Gastrocnemius medialis (tissue), 4 donors: ENCODE measurements at regions not wholly inside any gene's neighbourhood (a gene's known extent, or its start where the extent isn't known, plus 50 kb on each side); places are given as distances from the start of the nearest gene placed in this dataset.

Experiments
- ATAC-seq, 2 donors: fragments of 150-250 bp; one replicate each; pipeline ENCODE4 v1.9.1; 2016
- DNase-seq, 2 donors: peaks; one replicate each; pipeline ENCODE4 v3.0.0-alpha.2; 2019
- H3K27ac ChIP-seq, 4 donors: fragments of 200-600 bp; sonication (generic); 1 replicate in 1 of 4; 2 replicates in 3 of 4; pipeline ENCODE4 v1.5.1; 2016 to 2018; ENCODE audit warnings: mild to moderate bottlenecking in 2 of 4, moderate library complexity in 1 of 4
- H3K27me3 ChIP-seq, 3 donors: fragments of 200-600 bp; sonication (generic) in 2 of 3; 1 replicate in 1 of 3; 2 replicates in 2 of 3; pipeline versions ENCODE4 v1.5.1 to v1.6.0; 2016 to 2019; ENCODE audit warnings: mild to moderate bottlenecking in 1 of 3, moderate library complexity in 1 of 3
- H3K36me3 ChIP-seq, 2 donors: fragments of 200-600 bp; sonication (generic) in 1 of 2; one replicate each; pipeline ENCODE4 v1.5.1; 2017 to 2018
- H3K4me1 ChIP-seq, 2 donors: fragments of 200-600 bp; sonication (generic) in 1 of 2; one replicate each; pipeline ENCODE4 v1.5.1; 2016 to 2017; ENCODE audit warnings: mild to moderate bottlenecking in 2 of 2
- H3K4me3 ChIP-seq, 4 donors: fragments of 200-600 bp; sonication (generic) in 3 of 4; 1 replicate in 1 of 4; 2 replicates in 3 of 4; pipeline ENCODE4 v1.5.1; 2016 to 2019; ENCODE audit warnings: mild to moderate bottlenecking in 2 of 4
- H3K9me3 ChIP-seq, 3 donors: fragments of 200-600 bp; sonication (generic) in 2 of 3; 1 replicate in 1 of 3; 2 replicates in 2 of 3; pipeline ENCODE4 v1.5.1; 2016 to 2019
- POLR2A ChIP-seq, 2 donors: fragments of 450-650 bp; IDR thresholded peaks; one replicate each; pipeline ENCODE4 v1.6.1; 2017; ENCODE audit warnings: antibody characterized with exemption in 2 of 2, mild to moderate bottlenecking in 2 of 2, moderate library complexity in 2 of 2
- in situ Hi-C, 4 donors: fragments of 200-750 bp; cut with MboI; loops; one replicate each; pipeline versions ENCODE4 v1.15.0 to v1.8.0; 2017; ENCODE audit warnings: low sequenced_read_pairs in 4 of 4
- intact Hi-C: fragments of 100-400 bp; cut with DNase I; formaldehyde crosslinking; loops from one replicate; pipeline ENCODE4 v1.15.1; 2023; ENCODE audit warnings: low total_unique reads
- TF ChIP-seq, protein P1 (sequence below), 5 experiments: fragments of 450-650 bp in 3 of 5; fragments of 200-600 bp in 2 of 5; sonication (generic) in 2 of 5; IDR thresholded peaks in 4 of 5; conservative IDR thresholded peaks in 1 of 5; 1 replicate in 4 of 5; 2 replicates in 1 of 5; pipeline ENCODE4 v1.5.1; 2016 to 2019; ENCODE audit warnings: antibody characterized with exemption in 5 of 5, mild to moderate bottlenecking in 3 of 5, moderate library complexity in 3 of 5

DNA sequence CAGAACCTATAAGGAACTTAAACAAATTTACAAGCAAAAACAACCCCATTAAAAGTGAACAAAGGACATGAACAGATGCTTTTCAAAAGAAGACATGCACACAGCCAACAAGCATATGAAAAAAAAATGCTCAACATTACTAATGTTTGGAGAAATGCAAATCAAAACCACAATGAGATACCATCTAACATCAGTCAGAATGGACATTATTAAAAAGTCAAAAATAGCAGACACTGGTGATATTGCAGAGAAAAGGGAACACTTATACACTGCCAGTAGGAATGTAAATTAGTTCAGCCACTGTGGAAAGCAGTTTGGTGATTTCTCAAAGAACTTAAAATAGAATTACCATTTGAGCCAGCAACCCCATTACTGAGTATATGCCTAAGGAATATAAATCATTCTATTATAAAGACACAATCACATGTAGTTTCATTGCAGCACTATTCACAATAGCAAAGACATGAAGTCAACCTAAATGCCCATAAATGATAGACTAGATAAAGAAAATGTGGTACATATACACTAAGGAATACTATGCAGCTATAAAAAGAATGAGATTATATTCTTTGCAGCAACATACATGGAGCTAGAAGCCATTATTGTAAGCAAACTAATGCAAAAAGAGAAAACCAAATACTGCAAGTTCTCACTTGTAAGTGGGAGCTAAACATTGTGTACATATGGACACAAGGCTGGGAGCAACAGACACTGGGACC is 1509.4 kb downstream of the TECRL start:
- Histone ChIP-seq H3K36me3 (no peaks in the 10 kb centered on the region), H3K27me3 (no peaks in the 10 kb centered on the region), H3K27ac (no peak overlapping the region), H3K4me3 (no peak overlapping the region), H3K9me3 (no peaks in the 10 kb centered on the region), H3K4me1 (no peaks in the 10 kb centered on the region)
- DNase-seq, result no peak
- TF ChIP-seq POLR2A (IDR thresholded peaks at IDR 0.05), result no peak
- TF ChIP-seq, protein P1, sequence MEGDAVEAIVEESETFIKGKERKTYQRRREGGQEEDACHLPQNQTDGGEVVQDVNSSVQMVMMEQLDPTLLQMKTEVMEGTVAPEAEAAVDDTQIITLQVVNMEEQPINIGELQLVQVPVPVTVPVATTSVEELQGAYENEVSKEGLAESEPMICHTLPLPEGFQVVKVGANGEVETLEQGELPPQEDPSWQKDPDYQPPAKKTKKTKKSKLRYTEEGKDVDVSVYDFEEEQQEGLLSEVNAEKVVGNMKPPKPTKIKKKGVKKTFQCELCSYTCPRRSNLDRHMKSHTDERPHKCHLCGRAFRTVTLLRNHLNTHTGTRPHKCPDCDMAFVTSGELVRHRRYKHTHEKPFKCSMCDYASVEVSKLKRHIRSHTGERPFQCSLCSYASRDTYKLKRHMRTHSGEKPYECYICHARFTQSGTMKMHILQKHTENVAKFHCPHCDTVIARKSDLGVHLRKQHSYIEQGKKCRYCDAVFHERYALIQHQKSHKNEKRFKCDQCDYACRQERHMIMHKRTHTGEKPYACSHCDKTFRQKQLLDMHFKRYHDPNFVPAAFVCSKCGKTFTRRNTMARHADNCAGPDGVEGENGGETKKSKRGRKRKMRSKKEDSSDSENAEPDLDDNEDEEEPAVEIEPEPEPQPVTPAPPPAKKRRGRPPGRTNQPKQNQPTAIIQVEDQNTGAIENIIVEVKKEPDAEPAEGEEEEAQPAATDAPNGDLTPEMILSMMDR (IDR thresholded peaks at IDR 0.05 in 4 of 5, conservative IDR thresholded peaks at IDR 0.05 in 1 of 5), result no peak
- in situ Hi-C loops, result no loop called here
- ATAC-seq, result no peak
- intact Hi-C loops, result no loop called here

DNA sequence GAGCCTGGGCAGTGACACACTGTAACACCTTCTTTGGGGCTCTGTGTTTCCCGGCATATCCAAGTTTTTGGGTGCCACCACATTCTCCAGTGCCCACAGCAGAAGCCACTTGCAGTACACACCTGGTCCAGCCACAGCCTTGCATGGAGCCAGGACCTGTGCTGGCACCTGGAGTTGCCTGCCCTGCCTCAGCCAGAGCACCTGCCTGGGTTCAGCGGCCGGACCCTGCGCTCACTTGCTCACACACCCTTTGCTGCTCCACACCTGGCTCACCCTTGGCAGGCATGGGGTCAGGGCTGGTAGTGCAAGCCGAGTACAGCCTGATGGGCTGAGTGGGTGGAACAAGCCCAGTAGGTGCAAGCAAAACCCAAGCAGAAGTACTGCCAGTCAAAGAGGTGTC is 1511.1 kb downstream of the TECRL start:
- H3K9me3 ChIP-seq, result no peaks in the 10 kb centered on the region
- H3K4me1 ChIP-seq, result no peaks in the 10 kb centered on the region
- H3K36me3 ChIP-seq, result no peaks in the 10 kb centered on the region
- in situ Hi-C loops, result no loop called here
- no peaks in the 10 kb centered on the region for H3K27me3 ChIP-seq
- ATAC-seq (no peak), DNase-seq (no peak)
- intact Hi-C loops, result no loop called here
- no peak for TF ChIP-seq POLR2A (IDR thresholded peaks at IDR 0.05)
- TF ChIP-seq, protein P1 (IDR thresholded peaks at IDR 0.05 in 4 of 5, conservative IDR thresholded peaks at IDR 0.05 in 1 of 5), result no peak
- H3K4me3 ChIP-seq, result no peak overlapping the region
- H3K27ac ChIP-seq, result no peak overlapping the region

DNA sequence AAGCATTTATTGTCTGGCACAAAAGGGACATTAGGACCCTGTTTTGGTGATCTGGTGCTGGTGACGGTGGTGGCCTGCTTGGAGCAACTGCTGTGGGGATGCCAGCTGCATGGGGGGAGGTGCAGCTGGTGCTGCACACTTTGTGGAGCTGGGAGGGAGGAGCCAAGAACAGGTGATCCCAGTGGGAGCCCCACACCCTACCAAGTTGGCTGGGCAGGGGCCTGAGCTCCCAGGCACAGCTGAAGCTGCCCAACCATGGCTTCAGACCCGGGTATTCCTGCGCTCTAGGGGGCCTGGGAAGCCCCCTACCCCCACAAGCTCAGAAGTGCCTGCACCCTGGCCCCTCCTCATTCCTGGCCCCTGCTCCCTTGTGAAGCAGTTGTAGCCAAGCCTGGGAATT is 1512.5 kb downstream of the TECRL start:
- H3K27ac ChIP-seq, result no peak overlapping the region
- intact Hi-C loops, result no loop called here
- no peaks in the 10 kb centered on the region for H3K27me3 ChIP-seq
- H3K36me3 ChIP-seq, result no peaks in the 10 kb centered on the region
- TF ChIP-seq, protein P1 (IDR thresholded peaks at IDR 0.05 in 4 of 5, conservative IDR thresholded peaks at IDR 0.05 in 1 of 5), result no peak
- no peak for TF ChIP-seq POLR2A (IDR thresholded peaks at IDR 0.05)
- no peaks in the 10 kb centered on the region for H3K9me3 ChIP-seq
- no peak overlapping the region for H3K4me3 ChIP-seq
- in situ Hi-C loops, result no loop called here
- no peak for ATAC-seq
- H3K4me1 ChIP-seq, result no peaks in the 10 kb centered on the region
- DNase-seq, result no peak

DNA sequence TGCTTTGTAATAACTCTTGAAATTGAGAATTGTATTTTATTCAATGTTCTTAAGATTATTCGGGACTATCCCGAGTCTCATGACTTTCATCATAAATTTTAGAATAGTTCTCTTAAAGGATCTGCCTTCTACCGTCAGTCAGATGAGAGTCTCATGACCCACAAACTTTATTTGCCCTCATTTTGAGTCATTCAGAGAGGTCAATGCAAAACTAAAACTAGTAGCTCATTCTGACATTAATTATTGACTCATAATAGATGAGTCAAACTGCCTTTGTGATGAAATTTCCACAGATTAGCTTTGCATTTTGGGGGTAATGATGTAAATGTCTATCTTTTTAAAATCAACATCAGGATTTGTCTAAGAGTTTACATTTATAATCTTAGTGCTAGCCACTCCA is 1527.3 kb downstream of the TECRL start:
- Histone ChIP-seq H3K27ac (no peak overlapping the region), H3K27me3 (no peaks in the 10 kb centered on the region), H3K4me3 (no peak overlapping the region), H3K9me3 (no peaks in the 10 kb centered on the region), H3K4me1 (no peaks in the 10 kb centered on the region), H3K36me3 (no peaks in the 10 kb centered on the region)
- ATAC-seq, result no peak
- no peak for DNase-seq
- in situ Hi-C loops (no loop called here), intact Hi-C loops (no loop called here)
- no peak for TF ChIP-seq POLR2A (IDR thresholded peaks at IDR 0.05)
- TF ChIP-seq, protein P1 (IDR thresholded peaks at IDR 0.05 in 4 of 5, conservative IDR thresholded peaks at IDR 0.05 in 1 of 5), result no peak

DNA sequence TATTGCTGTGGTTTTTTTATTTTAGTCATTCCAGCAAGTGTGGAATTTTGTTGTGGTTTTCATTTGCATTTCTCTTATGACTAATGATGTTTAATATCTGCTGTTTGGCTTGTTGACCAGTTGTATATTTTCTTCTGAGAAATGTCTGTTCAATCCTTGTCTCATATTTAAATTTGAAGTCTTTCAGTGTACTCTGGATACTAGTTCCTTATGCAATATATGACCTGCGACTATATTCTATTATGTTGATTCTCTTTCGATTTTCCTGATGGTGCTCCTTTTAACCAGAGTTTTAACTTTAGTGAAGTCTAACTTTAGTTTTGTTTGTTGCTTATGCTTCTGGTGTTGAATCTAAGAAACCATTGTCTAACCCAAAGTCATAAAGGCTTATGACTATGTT is 1528.0 kb downstream of the TECRL start:
- no peak for ATAC-seq
- intact Hi-C loops, result no loop called here

More for the DNA sequence above, 1528.0 kb downstream of the TECRL start:
- no peak overlapping the region for H3K4me3 ChIP-seq
- H3K36me3 ChIP-seq, result no peaks in the 10 kb centered on the region
- no peaks in the 10 kb centered on the region for H3K4me1 ChIP-seq
- no peaks in the 10 kb centered on the region for H3K9me3 ChIP-seq
- no peak for TF ChIP-seq POLR2A (IDR thresholded peaks at IDR 0.05)
- TF ChIP-seq, protein P1 (IDR thresholded peaks at IDR 0.05 in 4 of 5, conservative IDR thresholded peaks at IDR 0.05 in 1 of 5), result no peak
- no peak for DNase-seq
- no peaks in the 10 kb centered on the region for H3K27me3 ChIP-seq
- in situ Hi-C loops, result no loop called here
- no peak overlapping the region for H3K27ac ChIP-seq
